ENCODE measurements at regions not wholly inside any gene's neighbourhood (a gene's known extent, or its start where the extent isn't known, plus 50 kb on each side); places are given as distances from the start of the nearest gene placed in this dataset.

DNA sequence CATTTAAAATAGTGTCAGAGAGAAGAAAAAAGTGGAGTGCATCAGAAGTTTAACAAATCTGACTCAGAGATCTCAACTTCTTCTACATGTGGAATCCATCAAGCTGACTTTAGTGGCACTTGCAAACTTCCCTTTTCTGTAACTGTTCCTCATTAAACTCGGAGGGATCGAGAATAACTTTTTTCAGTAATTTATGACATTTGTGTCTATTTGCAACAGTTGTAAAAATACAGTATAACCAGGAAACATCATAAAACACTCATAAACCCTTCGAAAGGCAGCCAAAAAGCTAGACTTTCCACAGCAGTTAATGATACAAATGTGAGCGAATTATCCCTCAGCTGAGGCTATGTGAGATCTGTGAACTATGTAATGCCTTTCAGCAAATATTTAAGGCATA lies 1936.8 kb upstream of the SEL1L start:
- H3K27ac ChIP-seq (ENCODE audit: low read depth, low read length) = no peak overlapping the region
- no peak overlapping the region for H3K4me3 ChIP-seq (ENCODE audit: low read depth in 1 of 2, low read length in 2 of 2)
- peaks cover 0 to 4% of the 10 kb centered on the region in 2 donors for H3K9me3 ChIP-seq (ENCODE audit: control insufficient read depth in 1 of 2, low read length in 2 of 2)
- no peaks in the 10 kb centered on the region for H3K4me1 ChIP-seq (ENCODE audit: control insufficient read depth in 1 of 2, insufficient read depth in 2 of 2, low read length in 2 of 2)
- no peaks in the 10 kb centered on the region for H3K36me3 ChIP-seq (ENCODE audit: control insufficient read depth in 1 of 2, insufficient read depth in 2 of 2, low read length in 2 of 2)
- no peak overlapping the region for H3K9ac ChIP-seq (ENCODE audit: low read depth in 1 of 2, low read length in 2 of 2)
- no peaks in the 10 kb centered on the region for H3K27me3 ChIP-seq (ENCODE audit: control insufficient read depth in 1 of 2, insufficient read depth in 2 of 2, low read length in 2 of 2)

DNA sequence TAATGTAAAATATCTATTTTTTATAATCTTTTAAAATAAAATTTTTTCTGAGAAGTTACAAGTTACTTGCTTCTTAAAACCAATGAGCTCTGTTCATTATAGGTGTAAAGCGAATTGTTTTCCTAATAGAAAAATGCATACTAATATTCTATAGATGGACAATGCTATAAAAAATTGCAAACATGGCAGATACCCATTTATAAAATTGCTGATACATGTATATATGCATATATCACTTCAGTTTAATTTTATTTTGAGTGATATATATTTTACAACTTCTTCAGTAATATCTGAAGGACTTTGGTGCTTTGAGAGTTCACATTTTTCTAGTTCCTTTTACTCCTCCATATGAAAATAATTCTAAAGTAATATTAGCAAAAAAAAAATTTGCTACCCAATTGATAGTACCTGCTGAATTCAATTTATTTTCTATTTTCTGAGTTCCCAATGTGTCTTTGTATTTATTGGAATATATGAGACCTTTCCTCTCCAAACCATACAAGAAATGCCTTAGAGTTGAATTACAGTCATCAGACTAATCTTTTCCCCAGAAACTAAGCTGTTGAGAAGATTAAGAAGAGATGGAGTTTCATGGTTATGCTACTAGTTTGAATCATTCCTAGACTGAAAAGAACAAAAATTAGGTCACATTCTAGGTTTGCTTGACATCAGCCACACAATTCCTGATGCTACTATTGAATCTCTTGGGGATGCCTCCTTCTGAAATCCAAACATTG lies 1937.5 kb upstream of the SEL1L start:
- Histone ChIP-seq H3K27ac (ENCODE audit: low read depth, low read length) (no peak overlapping the region), H3K9me3 (ENCODE audit: control insufficient read depth in 1 of 2, low read length in 2 of 2) (peaks cover 0 to 3% of the 10 kb centered on the region in 2 donors), H3K4me1 (ENCODE audit: control insufficient read depth in 1 of 2, insufficient read depth in 2 of 2, low read length in 2 of 2) (no peaks in the 10 kb centered on the region), H3K36me3 (ENCODE audit: control insufficient read depth in 1 of 2, insufficient read depth in 2 of 2, low read length in 2 of 2) (no peaks in the 10 kb centered on the region), H3K27me3 (ENCODE audit: control insufficient read depth in 1 of 2, insufficient read depth in 2 of 2, low read length in 2 of 2) (no peaks in the 10 kb centered on the region), H3K4me3 (ENCODE audit: low read depth in 1 of 2, low read length in 2 of 2) (no peak overlapping the region), H3K9ac (ENCODE audit: low read depth in 1 of 2, low read length in 2 of 2) (no peak overlapping the region)

GRCh38 chr14:83473416-83474235 lies 1940.0 kb upstream of the SEL1L start:
- H3K9me3 ChIP-seq (ENCODE audit: control insufficient read depth in 1 of 2, low read length in 2 of 2) = peaks cover 0 to 7% of the 10 kb centered on the region in 2 donors
- H3K9ac ChIP-seq (ENCODE audit: low read depth in 1 of 2, low read length in 2 of 2) = no peak overlapping the region
- H3K4me3 ChIP-seq (ENCODE audit: low read depth in 1 of 2, low read length in 2 of 2) = no peak overlapping the region
- no peaks in the 10 kb centered on the region for H3K27me3 ChIP-seq (ENCODE audit: control insufficient read depth in 1 of 2, insufficient read depth in 2 of 2, low read length in 2 of 2)
- H3K36me3 ChIP-seq (ENCODE audit: control insufficient read depth in 1 of 2, insufficient read depth in 2 of 2, low read length in 2 of 2) = no peaks in the 10 kb centered on the region
- no peak overlapping the region for H3K27ac ChIP-seq (ENCODE audit: low read depth, low read length)
- no peaks in the 10 kb centered on the region for H3K4me1 ChIP-seq (ENCODE audit: control insufficient read depth in 1 of 2, insufficient read depth in 2 of 2, low read length in 2 of 2)

DNA sequence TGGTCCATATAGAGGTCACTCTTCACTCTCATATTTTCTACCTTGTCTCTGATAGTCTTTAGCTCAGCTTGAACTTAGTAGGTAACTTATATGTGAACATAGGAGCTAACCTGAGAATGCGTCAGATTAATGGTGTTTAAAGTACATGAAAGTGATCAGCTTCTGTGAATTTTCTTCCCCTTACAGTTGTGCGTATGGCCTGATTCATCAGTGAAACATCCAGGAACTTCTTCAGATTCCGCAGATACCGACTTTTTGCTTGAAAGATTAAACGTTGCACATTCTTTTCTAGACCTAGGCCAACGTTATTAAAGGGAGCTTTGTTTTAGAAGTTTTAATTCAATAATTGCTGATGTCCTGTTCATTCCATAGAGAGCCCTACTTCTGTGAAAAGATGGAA lies 1945.1 kb upstream of the SEL1L start:
- Histone ChIP-seq H3K9me3 (ENCODE audit: control insufficient read depth in 1 of 2, low read length in 2 of 2) (peaks cover 0 to 4% of the 10 kb centered on the region in 2 donors), H3K4me1 (ENCODE audit: control insufficient read depth in 1 of 2, insufficient read depth in 2 of 2, low read length in 2 of 2) (no peaks in the 10 kb centered on the region), H3K27ac (ENCODE audit: low read depth, low read length) (no peak overlapping the region), H3K36me3 (ENCODE audit: control insufficient read depth in 1 of 2, insufficient read depth in 2 of 2, low read length in 2 of 2) (no peaks in the 10 kb centered on the region), H3K9ac (ENCODE audit: low read depth in 1 of 2, low read length in 2 of 2) (no peak overlapping the region), H3K27me3 (ENCODE audit: control insufficient read depth in 1 of 2, insufficient read depth in 2 of 2, low read length in 2 of 2) (no peaks in the 10 kb centered on the region), H3K4me3 (ENCODE audit: low read depth in 1 of 2, low read length in 2 of 2) (no peak overlapping the region)

DNA sequence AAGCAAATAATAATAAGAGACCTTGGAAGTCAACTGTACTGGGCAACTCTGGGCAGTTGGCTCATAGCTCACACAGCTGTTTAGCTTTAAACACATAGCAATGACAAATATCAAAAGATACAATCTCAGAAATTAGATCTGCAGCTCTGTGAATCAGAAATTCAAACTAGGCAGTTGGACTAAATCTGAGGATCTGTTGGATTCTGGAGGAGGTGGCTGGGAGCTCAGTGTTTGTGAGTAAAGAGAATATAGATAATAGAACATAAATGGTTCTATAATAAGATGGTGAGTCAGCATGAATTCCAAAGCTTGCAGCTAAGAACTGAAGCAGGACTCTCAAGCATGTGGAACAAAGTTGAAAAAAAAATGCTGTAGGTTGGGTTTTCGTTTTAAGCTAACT lies 1949.4 kb upstream of the SEL1L start:
- Histone ChIP-seq H3K4me3 (ENCODE audit: low read depth in 1 of 2, low read length in 2 of 2) (no peak overlapping the region), H3K27me3 (ENCODE audit: control insufficient read depth in 1 of 2, insufficient read depth in 2 of 2, low read length in 2 of 2) (no peaks in the 10 kb centered on the region), H3K9ac (ENCODE audit: low read depth in 1 of 2, low read length in 2 of 2) (no peak overlapping the region), H3K27ac (ENCODE audit: low read depth, low read length) (no peak overlapping the region), H3K36me3 (ENCODE audit: control insufficient read depth in 1 of 2, insufficient read depth in 2 of 2, low read length in 2 of 2) (no peaks in the 10 kb centered on the region), H3K4me1 (ENCODE audit: control insufficient read depth in 1 of 2, insufficient read depth in 2 of 2, low read length in 2 of 2) (no peaks in the 10 kb centered on the region), H3K9me3 (ENCODE audit: control insufficient read depth in 1 of 2, low read length in 2 of 2) (no peaks in the 10 kb centered on the region)

DNA sequence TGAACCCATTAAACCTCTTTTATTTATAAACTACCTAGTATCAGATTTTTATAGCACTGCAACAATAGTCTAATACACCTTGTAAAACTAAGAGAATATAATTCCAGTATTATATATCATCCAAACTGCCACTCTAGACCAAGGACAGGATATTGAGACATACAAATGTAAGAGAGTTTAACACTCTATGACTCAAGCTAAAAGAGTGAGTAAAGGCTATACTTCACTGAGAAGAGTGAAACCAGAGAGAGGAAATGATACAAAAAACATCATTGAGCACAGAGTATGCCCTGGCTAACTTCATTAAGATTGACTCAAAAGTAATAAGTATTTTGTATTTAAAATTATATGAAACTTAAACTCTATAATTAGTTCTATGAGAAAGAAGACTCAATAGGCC lies 1951.9 kb upstream of the SEL1L start:
- no peaks in the 10 kb centered on the region for H3K36me3 ChIP-seq (ENCODE audit: control insufficient read depth in 1 of 2, insufficient read depth in 2 of 2, low read length in 2 of 2)
- no peaks in the 10 kb centered on the region for H3K4me1 ChIP-seq (ENCODE audit: control insufficient read depth in 1 of 2, insufficient read depth in 2 of 2, low read length in 2 of 2)
- no peaks in the 10 kb centered on the region for H3K9me3 ChIP-seq (ENCODE audit: control insufficient read depth in 1 of 2, low read length in 2 of 2)
- H3K27ac ChIP-seq (ENCODE audit: low read depth, low read length) = no peak overlapping the region
- no peak overlapping the region for H3K9ac ChIP-seq (ENCODE audit: low read depth in 1 of 2, low read length in 2 of 2)
- no peaks in the 10 kb centered on the region for H3K27me3 ChIP-seq (ENCODE audit: control insufficient read depth in 1 of 2, insufficient read depth in 2 of 2, low read length in 2 of 2)
- H3K4me3 ChIP-seq (ENCODE audit: low read depth in 1 of 2, low read length in 2 of 2) = no peak overlapping the region

- no peak overlapping the region for H3K9ac ChIP-seq (ENCODE audit: low read depth in 1 of 2, low read length in 2 of 2)
- H3K4me3 ChIP-seq (ENCODE audit: low read depth in 1 of 2, low read length in 2 of 2) = no peak overlapping the region
- no peaks in the 10 kb centered on the region for H3K36me3 ChIP-seq (ENCODE audit: control insufficient read depth in 1 of 2, insufficient read depth in 2 of 2, low read length in 2 of 2)
- no peaks in the 10 kb centered on the region for H3K4me1 ChIP-seq (ENCODE audit: control insufficient read depth in 1 of 2, insufficient read depth in 2 of 2, low read length in 2 of 2)
- H3K27ac ChIP-seq (ENCODE audit: low read depth, low read length) = no peak overlapping the region
- H3K27me3 ChIP-seq (ENCODE audit: control insufficient read depth in 1 of 2, insufficient read depth in 2 of 2, low read length in 2 of 2) = no peaks in the 10 kb centered on the region
- H3K9me3 ChIP-seq (ENCODE audit: control insufficient read depth in 1 of 2, low read length in 2 of 2) = no peaks in the 10 kb centered on the region
Measured at GRCh38 chr14:83491091-83491490, 1957.4 kb upstream of the SEL1L start.

DNA sequence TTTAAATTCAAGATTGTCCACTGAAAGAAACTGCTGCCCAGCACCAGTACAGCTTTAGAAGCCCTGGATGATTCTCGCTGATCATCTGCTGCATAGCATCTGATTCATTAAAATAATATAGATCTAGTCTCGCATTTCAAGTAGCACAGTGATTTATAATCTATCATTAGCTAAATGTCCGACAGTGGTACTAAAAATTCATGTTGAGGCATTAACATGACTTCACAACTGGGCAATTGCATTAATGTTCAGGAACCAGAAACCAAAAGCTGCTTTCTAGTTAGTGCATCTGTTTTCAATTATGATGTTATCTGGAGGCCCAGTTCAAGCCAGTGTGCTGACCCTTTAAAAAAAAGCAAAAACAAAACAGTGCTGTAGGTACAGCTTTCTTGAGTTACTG lies 1987.2 kb upstream of the SEL1L start:
- Histone ChIP-seq H3K36me3 (ENCODE audit: control insufficient read depth in 1 of 2, insufficient read depth in 2 of 2, low read length in 2 of 2) (no peaks in the 10 kb centered on the region), H3K27ac (ENCODE audit: low read depth, low read length) (no peak overlapping the region), H3K4me3 (ENCODE audit: low read depth in 1 of 2, low read length in 2 of 2) (no peak overlapping the region), H3K27me3 (ENCODE audit: control insufficient read depth in 1 of 2, insufficient read depth in 2 of 2, low read length in 2 of 2) (no peaks in the 10 kb centered on the region), H3K4me1 (ENCODE audit: control insufficient read depth in 1 of 2, insufficient read depth in 2 of 2, low read length in 2 of 2) (no peaks in the 10 kb centered on the region), H3K9me3 (ENCODE audit: control insufficient read depth in 1 of 2, low read length in 2 of 2) (no peaks in the 10 kb centered on the region), H3K9ac (ENCODE audit: low read depth in 1 of 2, low read length in 2 of 2) (no peak overlapping the region)

DNA sequence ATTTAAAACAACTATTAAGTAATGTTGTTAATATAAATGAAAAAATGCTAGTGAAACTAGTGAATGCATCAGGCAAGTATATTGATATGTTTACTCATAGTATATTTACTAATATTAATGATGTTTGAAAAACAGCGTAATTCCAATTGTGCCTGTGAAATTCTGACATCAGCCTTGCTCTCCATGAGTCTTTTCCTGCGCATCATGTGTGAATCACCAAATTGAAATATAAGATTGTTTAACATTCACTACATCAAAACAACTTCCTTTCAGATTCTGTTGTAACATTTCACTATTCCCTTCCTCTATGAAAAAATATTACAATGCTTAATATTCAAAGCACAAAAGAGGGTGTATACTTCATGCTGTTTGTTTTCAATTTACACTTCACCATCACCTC lies 1995.9 kb upstream of the SEL1L start:
- H3K9ac ChIP-seq (ENCODE audit: low read depth in 1 of 2, low read length in 2 of 2) = no peak overlapping the region
- no peak overlapping the region for H3K27ac ChIP-seq (ENCODE audit: low read depth, low read length)
- no peaks in the 10 kb centered on the region for H3K4me1 ChIP-seq (ENCODE audit: control insufficient read depth in 1 of 2, insufficient read depth in 2 of 2, low read length in 2 of 2)
- no peaks in the 10 kb centered on the region for H3K36me3 ChIP-seq (ENCODE audit: control insufficient read depth in 1 of 2, insufficient read depth in 2 of 2, low read length in 2 of 2)
- H3K9me3 ChIP-seq (ENCODE audit: control insufficient read depth in 1 of 2, low read length in 2 of 2) = no peaks in the 10 kb centered on the region
- no peak overlapping the region for H3K4me3 ChIP-seq (ENCODE audit: low read depth in 1 of 2, low read length in 2 of 2)
- no peaks in the 10 kb centered on the region for H3K27me3 ChIP-seq (ENCODE audit: control insufficient read depth in 1 of 2, insufficient read depth in 2 of 2, low read length in 2 of 2)

GRCh38 chr14:83533734-83534133 lies 1996.2 kb upstream of the FLRT2 start:
- Histone ChIP-seq H3K27ac (ENCODE audit: low read depth, low read length) (no peak overlapping the region), H3K4me3 (ENCODE audit: low read depth in 1 of 2, low read length in 2 of 2) (no peak overlapping the region), H3K9ac (ENCODE audit: low read depth in 1 of 2, low read length in 2 of 2) (no peak overlapping the region), H3K9me3 (ENCODE audit: control insufficient read depth in 1 of 2, low read length in 2 of 2) (peaks cover 0 to 2% of the 10 kb centered on the region in 2 donors), H3K4me1 (ENCODE audit: control insufficient read depth in 1 of 2, insufficient read depth in 2 of 2, low read length in 2 of 2) (no peaks in the 10 kb centered on the region), H3K36me3 (ENCODE audit: control insufficient read depth in 1 of 2, insufficient read depth in 2 of 2, low read length in 2 of 2) (no peaks in the 10 kb centered on the region), H3K27me3 (ENCODE audit: control insufficient read depth in 1 of 2, insufficient read depth in 2 of 2, low read length in 2 of 2) (no peaks in the 10 kb centered on the region)
